HG03354 (cell line): ENCODE measurements at regions not wholly inside any gene's neighbourhood (a gene's known extent, or its start where the extent isn't known, plus 50 kb on each side); places are given as distances from the start of the nearest gene placed in this dataset.
A peak's percentile ranks its signal among the peaks of the same experiment; 100 is the strongest.

ENCODE experiments used
- ATAC-seq: cut with Tn5 transposase; IDR thresholded peaks from one replicate; pipeline ENCODE4 v1.9.1; 2021; ENCODE audit warnings: mild to moderate bottlenecking; ENCODE audit not compliant: unreplicated experiment, poor library complexity, severe bottlenecking

DNA sequence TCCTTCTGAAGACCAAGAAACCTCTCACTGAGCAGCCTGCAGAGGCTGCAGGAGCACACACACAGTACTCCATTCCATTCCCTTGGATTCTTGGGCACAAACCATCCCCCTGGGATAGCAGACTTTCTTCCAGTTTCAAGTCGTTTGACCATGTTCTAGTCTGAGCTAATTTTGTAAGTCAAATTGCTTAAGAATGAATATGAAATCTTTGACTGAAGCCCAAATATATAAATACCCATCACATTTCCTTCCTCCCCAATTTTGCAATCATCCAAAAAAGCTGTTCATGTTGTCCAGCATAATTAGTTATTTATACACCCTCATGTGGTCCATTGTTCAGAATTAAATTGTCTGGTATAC lies 231.2 kb upstream of the TPRG1 start:
- ATAC-seq: no peak

DNA sequence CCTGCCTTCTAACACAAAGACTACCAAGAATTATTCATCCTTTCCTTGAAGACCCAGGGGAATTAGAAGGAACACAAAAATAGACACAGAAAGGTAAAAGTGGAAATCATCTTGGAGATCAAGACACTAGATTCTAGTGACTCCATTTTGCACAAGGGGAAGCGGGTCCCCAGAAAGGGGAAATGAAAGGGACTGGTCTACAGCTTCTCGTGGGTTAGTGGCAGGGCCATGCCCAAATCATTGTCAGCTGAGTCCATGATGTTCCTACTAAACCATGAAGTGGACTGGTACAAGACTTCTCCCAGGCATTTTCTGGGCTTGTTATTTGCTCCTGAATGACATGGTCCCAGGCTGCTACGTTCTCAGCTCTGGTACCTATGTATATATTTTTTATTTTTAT lies 230.7 kb upstream of the TPRG1 start:
- ATAC-seq: no peak

DNA sequence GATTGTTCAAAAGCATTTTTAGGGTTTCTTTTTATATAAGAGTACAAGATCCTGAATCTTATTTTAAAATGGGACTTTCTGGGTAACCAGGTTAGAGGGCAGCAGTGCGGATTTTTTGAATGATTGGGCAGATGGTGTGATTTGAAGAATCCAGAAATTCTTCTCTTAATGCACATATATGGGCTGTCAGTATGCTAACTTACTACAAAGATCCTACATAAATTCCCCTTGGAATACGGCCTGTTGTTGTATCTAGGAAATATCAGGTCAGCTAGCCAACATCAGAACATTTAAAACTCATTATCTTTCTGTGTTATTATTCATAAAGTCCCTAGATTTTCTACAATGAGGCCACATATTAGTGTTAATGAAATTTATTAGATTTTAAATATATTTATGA lies 229.6 kb upstream of the TPRG1 start:
- ATAC-seq: no peak

DNA sequence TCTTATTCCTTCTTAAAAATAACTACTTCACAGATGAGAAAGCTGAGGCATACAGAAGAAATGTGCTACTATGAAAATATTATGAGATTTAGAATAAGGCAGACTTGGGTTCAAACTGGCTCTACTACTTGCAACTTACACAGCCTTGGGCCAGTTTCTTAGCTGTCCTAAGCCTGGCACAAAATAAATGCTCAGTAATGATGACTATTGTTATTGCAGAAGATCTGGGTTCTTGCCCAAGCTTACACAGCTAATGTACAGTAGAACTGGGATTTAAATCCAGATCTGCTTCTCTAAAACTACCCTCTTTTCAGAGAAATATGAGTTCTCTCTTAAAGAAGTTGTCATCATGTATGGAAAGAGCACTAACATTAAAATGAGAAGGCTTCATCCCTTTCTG lies 228.2 kb upstream of the TPRG1 start:
- ATAC-seq: no peak

DNA sequence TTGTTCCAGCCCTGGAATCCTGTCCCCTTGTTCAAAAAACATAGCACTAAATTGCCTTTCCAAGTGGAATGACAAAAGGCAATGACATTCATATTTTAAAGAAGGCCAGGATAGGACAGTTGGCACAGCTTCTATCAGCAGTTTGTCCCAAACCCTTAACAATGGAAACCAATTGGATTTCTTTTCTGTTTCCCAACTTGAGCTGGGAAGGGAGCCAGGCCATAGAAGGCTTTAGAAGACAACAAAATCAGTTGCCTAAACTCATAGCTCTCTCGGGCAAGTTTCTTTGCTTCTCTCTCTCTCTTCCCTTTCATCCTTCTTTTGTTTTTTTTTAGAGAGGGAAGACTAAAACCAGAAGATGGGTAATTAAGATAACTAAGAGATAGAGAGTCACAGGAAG lies 227.7 kb upstream of the TPRG1 start:
- no peak for ATAC-seq

DNA sequence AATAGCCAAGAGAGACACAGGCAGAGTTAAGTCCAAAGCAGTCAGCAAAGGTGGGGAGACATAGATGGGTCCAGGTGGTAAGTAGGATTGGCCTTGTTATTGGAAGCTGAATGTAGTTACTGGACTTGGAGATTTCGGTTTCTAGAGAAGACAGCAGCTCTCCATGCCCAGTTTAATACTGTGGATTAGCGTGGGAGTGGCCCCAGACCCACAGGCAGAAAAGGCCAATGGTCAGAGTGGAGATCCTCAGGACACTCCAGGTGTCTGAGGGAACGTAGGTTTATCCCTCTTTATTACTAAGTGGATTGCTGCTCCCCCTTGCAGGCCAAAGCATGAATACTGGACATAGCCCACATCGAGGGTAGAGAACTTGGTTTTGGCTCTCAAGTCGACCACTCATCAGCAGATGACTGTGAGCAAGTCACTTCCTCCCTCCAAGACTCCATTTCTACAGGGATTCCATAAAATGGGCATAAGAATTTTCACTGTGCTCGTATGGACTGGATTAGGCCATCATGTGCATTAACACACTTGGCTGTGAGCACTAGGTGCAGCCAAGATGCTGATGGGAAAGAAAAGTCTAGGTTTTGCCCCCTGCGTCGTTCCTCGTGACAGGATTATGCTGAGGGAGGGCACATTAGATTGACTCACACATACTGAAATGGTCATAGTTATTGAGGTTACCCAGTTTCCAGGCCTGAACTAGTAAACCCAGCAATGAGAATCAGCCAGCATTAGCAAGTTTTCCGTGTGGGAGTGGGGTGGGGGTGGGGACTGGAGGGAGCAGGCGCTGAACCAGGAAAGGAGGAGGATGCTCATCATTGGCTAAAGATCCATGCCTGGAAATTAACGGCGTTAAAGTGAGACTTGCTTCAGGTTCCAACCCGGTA lies 225.2 kb upstream of the TPRG1 start:
- no peak for ATAC-seq

DNA sequence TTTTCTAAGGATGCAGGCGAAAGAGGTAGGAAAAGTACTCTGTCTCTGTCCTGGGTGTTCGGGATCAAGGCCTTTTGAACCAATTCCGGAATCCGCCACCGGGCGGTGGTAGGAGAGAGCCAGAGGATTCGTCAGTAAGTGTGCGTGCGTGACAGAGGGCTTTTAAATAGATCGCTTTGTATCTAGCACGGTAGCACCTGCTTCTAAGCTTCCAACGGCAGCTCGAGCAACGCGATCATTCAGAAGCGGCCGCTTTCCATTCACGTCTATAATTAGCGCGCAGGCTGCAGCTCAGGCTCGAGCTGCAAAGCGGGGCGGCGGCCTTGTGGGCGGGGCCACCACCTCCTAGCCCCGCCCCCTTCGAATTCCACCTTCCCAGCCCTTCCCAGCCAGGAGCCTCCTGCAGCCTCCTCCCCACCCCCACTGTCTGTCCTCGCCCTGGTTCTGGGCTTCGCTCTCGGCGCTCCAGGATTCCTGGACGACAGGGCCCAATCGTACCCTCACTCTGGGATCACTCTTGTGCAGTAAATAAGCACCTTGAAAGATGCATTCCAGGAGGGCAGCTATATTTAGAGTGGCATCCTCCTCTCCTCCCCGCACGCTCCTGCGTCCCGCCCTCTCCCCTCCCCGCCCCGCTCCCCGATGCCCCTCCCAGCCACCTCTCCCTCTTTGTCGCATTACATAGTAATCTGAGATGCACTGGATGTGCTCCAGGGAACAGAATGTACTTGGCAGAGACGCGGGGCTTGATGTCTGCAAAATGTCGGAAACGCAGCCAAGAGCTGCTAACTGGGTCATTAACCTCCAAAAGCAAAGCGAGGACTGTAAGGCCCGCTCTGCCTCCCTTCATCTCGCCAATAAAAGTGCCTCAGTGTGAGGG lies 224.1 kb upstream of the TPRG1 start:
- no peak for ATAC-seq

DNA sequence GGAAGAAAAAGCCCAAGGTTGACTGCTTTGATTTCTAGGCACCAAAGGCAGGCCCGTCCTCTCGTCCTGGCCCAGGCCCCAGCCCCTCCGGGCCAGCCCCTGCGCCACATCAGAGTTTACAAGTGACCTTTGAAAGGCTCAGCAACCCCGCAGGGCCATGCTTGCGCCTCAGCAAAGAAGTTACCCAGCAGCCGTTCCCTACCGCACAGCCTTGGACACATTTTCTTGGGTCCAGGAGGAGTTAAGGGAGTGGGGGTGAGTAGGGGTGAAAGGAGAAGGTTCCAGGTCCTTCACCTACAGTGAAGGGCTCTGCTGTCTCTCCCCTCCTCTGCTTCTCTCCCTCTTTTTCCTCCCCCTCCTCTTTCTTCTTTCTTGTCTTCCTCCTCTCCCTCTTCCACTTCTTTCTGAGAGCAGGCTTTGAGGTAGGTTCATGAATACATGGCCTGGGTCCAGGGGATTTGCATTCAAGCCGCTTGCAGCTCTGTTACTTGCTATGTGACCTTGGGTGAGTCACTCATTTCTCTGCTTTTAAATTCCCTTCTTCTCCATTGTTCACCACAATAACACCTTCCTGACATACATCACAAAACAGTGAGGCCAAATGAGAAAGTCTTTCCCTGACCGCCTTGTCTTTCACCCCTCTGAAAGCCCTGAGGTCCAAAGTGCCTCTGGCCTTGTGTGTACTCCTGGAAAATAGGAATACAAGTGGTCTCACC lies 223.3 kb upstream of the TPRG1 start:
- no peak for ATAC-seq

DNA sequence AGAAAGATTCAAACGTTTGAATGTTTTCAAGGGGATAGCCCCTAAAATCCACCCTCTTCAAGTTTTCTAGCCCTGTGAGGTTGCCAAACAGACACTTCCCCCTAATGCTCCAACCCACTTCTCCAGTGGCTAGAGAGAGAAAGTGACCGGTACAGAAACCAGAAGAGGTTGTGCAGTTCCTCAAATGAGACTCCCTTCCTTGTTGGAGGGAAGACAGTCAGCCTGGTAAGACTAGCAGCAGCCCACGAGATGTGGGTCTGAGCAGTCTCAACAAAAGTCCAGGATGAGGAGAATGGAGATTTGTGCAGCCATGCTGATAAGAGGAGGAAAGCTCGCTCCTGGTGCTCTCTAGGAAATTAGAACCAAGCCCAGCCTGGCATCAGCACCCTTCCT lies 222.8 kb upstream of the TPRG1 start:
- ATAC-seq: no peak

DNA sequence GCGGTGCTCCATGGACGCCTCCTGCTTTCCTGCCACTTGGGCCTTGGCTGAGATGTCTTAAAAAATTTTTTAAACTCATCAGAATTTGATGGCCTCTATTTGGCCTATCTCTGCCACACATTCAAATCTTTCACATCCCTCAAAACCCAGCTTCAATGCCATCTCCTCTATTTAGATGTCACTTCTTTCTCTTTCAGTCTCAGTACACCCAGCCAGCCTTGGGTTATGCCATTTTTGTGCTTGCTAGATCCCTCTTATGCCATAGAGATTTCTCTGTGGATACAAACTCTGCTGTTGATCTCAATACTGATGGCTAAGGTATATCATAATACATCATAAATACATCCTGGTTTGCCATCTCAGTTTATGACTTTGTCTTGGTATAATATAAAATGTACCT lies 222.3 kb upstream of the TPRG1 start:
- ATAC-seq: no peak

DNA sequence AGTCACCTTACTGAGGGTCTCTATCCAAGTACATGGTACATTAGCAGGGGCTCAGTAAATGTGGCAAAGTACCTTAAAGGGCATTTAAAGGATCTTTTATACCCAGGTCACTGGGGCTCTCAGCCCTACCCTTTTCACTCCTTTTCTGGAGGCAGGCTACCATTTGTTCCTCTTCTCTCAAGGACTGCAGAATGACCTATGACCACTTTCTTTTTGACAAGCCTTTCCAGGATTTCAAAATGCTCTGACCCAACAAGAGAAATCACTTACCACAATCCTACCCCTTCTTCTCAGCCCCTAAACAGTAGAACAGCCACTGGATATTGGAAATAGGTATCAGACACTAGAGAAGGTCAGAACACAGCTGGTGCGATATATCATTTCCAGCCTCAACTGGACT lies 221.8 kb upstream of the TPRG1 start:
- no peak for ATAC-seq

DNA sequence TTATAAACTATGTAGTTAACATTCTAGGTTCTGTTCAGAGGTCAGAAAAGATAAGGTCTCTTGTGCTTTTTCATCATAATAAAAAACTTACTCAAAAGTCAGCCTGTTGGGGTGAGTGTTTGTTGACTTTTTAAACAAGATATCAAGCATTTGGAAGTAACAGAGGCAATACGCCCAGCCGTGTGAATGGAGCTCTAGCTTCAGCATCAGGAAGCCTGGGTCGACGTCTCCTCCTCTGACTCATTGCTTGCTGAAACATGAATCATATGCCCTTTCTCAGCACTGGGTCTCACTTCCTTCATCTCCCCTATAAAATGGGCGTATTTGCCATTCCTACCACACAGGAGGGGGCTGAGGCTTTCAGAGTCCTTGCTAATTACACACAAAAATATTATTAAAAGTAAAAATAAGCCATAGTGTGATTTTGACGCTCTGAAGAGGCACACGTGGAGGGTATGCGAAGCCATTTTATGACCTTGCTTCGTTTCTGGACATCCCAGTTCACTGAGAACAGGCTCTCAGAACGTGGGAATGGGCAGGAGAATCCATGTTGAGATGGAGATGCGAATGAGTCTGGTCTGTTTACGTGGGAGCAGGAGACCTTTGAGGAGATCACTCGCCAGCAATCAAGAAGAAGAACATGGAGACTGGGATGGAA lies 220.8 kb upstream of the TPRG1 start:
- no peak for ATAC-seq

DNA sequence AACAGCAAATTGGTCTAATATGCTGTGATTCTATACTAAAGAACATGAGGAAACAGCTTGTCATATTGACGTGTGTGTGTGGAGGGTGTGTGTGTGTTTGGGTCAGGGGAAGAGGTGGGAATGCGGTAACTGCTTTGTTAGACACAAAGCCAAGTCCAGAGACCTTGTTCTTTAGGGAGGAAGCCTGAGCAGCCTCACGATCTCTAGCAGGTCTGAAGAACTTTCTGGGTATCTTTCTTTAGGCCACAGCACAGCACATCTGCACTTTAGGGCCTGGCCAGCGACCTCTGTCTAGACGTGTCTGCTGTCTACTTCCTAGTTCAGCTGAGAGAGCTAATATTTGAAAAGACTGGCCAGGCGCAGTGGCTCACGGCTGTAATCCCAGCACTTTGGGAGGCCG lies 220.0 kb upstream of the TPRG1 start:
- no peak for ATAC-seq

DNA sequence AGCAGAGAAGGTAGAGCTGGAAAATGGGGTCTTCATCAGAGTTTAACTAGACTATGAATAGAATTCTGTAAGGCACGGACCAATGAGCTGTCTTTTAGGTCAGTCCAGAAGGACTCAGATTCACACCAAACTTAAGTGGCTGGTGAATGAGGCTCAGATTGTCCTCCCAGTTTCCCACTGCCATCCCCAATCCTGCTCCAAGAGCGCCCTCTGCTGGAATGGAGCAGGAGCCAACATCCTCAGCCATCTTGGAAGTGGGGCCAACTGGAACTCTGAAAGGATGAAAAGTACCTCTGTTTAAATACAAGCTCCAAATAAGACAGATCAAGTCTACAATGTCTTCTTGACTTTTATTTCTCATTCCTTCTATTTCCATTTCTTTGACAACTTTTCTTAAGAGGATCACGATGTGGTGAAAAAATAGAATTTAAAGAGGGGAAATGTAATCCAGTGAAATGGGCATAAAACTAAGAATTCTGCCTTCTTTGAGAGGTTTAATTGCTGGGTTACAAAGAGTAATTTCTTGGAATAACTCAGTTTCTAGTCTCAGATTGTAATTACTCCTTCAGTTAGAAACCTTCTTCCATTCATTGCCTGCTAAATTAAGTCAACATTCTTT lies 217.1 kb upstream of the TPRG1 start:
- no peak for ATAC-seq

DNA sequence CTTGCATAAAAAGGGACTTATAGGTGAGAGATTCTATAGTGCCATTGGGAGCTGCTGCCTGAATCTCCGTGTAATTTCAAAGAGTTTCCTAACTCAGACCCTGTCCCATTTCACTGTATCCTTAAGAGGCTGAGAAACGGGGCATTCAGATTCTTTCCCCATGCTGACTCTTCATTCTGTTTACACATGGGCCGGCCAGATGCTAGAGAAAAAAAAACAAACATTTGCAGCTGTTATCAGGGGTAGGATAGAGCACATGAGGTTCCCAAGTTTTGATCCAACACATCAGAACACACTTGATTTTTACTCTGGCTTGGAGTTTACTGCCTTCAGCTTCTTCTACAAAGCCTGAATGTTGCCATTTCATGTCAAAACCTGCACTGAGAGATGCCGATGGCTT lies 215.9 kb upstream of the TPRG1 start:
- no peak for ATAC-seq

DNA sequence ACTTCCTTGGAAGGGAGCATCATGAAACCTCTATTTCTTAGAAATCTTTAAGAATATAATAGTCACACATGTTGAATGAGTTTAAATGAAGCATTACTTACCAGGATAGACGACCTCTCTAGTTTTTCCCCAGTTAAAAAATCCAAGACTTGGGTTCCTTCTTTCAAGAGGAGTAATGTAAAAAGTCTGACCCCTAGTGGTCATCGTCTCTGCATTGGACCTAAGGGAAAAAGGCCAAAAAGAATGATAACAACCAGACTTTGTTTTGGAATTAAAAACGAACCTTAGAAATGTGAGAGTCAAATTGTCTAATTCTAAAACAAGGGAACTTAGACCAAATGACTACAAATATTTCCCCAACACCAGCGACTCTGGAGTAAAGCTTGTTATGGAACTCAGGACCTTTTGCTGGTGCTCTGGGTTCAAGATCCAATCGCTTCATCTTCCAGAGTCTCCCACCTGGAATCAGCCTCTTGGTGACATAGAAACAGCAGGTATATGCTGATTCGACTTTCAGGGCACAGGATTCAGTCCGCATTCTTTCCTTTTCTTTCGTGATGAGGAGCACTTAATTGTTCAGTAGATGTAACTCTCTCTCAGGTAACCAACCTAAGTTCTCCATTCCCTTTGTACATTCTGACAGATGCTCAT lies 214.8 kb upstream of the TPRG1 start:
- peak; percentile 46 for ATAC-seq

DNA sequence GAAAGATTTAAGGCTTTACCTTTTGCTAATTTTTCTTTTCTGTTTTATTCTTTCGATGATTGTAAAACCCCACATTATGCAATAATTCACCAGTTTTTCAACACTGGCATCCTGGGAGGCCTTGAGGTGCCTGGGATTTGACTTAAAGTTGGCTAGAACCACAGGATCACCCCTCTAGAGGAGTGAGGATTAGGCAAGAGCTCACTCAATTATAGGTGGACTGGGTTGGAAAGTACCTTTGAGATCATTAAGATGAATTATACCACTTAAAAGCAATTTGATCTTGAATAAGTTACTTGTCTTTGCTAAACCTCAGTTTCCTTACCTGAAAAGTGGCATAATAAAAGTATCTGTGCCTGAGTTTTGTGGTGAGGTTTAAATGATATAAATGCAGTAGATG lies 212.8 kb upstream of the TPRG1 start:
- no peak for ATAC-seq

DNA sequence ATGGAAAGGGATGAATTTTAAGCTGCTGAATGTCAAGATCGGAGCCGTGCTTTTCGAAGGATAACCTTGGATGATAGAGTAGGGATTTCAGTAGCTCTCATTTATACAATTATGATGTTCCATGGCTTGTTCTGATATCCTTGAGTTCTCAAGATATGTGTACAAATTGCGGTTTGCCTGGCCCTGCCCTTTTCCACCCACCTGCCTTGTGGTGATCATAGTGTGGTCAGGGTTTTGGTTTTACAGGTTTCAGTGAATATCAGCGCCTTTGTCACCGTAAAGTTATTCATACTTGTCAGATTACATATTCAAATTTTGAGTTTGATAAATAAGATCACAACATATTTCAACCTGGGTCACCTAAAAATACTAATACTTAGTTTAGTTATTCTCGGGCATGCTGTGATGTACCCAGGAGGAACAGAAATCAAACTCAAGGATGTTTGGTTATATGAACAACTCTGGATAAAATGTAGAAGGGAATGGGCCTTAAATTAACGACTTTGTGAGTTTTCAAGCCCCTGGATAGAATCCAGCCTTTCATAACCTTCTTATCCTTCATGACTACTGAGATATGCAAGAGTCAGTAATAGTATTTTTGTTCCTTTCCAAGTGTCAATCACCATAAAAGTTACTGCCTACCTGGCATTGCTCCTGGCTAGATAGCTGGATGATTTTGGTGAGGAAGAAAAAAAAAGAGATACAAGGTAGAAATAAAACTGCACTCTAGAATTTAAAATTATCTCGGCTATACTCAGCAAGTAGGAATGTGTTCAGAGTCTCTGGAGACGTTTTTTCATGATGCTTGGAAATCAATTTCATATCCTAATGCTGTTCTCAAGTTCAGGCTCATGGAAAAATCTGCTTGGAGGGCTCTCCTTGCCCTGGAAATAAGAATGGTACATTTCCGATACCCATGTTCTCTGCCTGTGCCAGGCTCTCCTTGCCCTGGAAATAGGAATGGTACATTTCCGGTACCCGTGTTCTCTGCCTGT lies 209.2 kb upstream of the TPRG1 start:
- no peak for ATAC-seq
